GM19035 (cell line): ENCODE measurements at regions not wholly inside any gene's neighbourhood (a gene's known extent, or its start where the extent isn't known, plus 50 kb on each side); places are given as distances from the start of the nearest gene placed in this dataset.
"Not testable (repeated sequence)": the region's sequence is repeated elsewhere in the genome, so short reads cannot be mapped to it uniquely, and the experiment has no call there.

Source experiments
- ATAC-seq: cut with Tn5 transposase; IDR thresholded peaks from one replicate; pipeline ENCODE4 v1.9.1; 2021; ENCODE audit not compliant: unreplicated experiment

- no peak for ATAC-seq
These were observed 106.2 kb upstream of the KLF8 start for GRCh38 chrX:56125946-56126345.

- no peak for ATAC-seq
These were observed 102.1 kb upstream of the KLF8 start for GRCh38 chrX:56130031-56130430.

GRCh38 chrX:56130436-56130835, 101.7 kb upstream of the KLF8 start:
- ATAC-seq = no peak

GRCh38 chrX:56164135-56164534, 68.0 kb upstream of the KLF8 start:
- not testable (repeated sequence) for ATAC-seq
